CD14-positive monocyte (primary cell): ENCODE measurements at regions not wholly inside any gene's neighbourhood (a gene's known extent, or its start where the extent isn't known, plus 50 kb on each side); places are given as distances from the start of the nearest gene placed in this dataset.

Source experiments
- DNase-seq, 3 donors: peaks; one replicate each; pipeline ENCODE4 v3.0.0-alpha.2; 2011 to 2022
- H2AFZ ChIP-seq: 2 replicates; pipeline ENCODE4 v1.6.0; 2012; ENCODE audit warnings: mild to moderate bottlenecking, low read depth, low read length, inconsistent platforms; ENCODE audit not compliant: insufficient read depth, poor library complexity, severe bottlenecking
- H3K27ac ChIP-seq, 2 donors: 1 replicate in 1 of 2; 2 replicates in 1 of 2; pipeline ENCODE4 v1.5.1; 2012 to 2013; ENCODE audit warnings: low read length in 2 of 2, control low read depth in 1 of 2, inconsistent platforms in 1 of 2, low read depth in 1 of 2, mild to moderate bottlenecking in 1 of 2
- H3K27me3 ChIP-seq, 2 donors: one replicate each; pipeline versions ENCODE4 v1.6.0 to v1.6.1; 2011 to 2013; ENCODE audit warnings: low read length in 2 of 2; ENCODE audit not compliant: control insufficient read depth in 2 of 2, insufficient read depth in 2 of 2
- H3K36me3 ChIP-seq, 2 donors: replicated peaks in 1 of 2; 1 replicate in 1 of 2; 2 replicates in 1 of 2; pipeline versions ENCODE4 v1.5.1 to v1.6.1; 2012 to 2013; ENCODE audit warnings: low read length in 2 of 2, control low read depth in 1 of 2, inconsistent platforms in 1 of 2, mild to moderate bottlenecking in 1 of 2; ENCODE audit not compliant: insufficient read depth in 2 of 2, control insufficient read depth in 1 of 2
- H3K4me1 ChIP-seq, 2 donors: 1 replicate in 1 of 2; 2 replicates in 1 of 2; pipeline versions ENCODE4 v1.5.1 to v1.6.1; 2012 to 2013; ENCODE audit warnings: low read length in 2 of 2, control low read depth in 1 of 2, inconsistent platforms in 1 of 2, mild to moderate bottlenecking in 1 of 2, moderate library complexity in 1 of 2; ENCODE audit not compliant: insufficient read depth in 2 of 2, control insufficient read depth in 1 of 2
- H3K4me2 ChIP-seq: replicated peaks from 2 replicates; pipeline ENCODE3; 2012; ENCODE audit warnings: low read length, moderate library complexity, mild to moderate bottlenecking; ENCODE audit not compliant: poor library complexity, severe bottlenecking; ENCODE audit errors: extremely low read depth
- H3K4me3 ChIP-seq, 3 experiments: fragments of 200-600 bp in 1 of 3; sonication (generic) in 1 of 3; replicated peaks in 1 of 3; 1 replicate in 2 of 3; 2 replicates in 1 of 3; pipeline ENCODE4 v1.5.1; 2011 to 2013; ENCODE audit warnings: low read length in 3 of 3, mild to moderate bottlenecking in 3 of 3, control low read depth in 2 of 3, low read depth in 2 of 3, inconsistent platforms in 1 of 3, moderate library complexity in 1 of 3
- H3K79me2 ChIP-seq: 2 replicates; pipeline ENCODE4 v1.6.0; 2012; ENCODE audit warnings: mild to moderate bottlenecking, control low read depth, inconsistent platforms, low read length, moderate library complexity; ENCODE audit not compliant: insufficient read depth
- H3K9ac ChIP-seq: 2 replicates; pipeline ENCODE4 v1.6.0; 2017; ENCODE audit warnings: low read length, mild to moderate bottlenecking; ENCODE audit not compliant: insufficient read depth, poor library complexity, severe bottlenecking
- H3K9me3 ChIP-seq, 2 donors: replicated peaks in 1 of 2; 1 replicate in 1 of 2; 2 replicates in 1 of 2; pipeline versions ENCODE4 v1.5.1 to v1.6.1; 2012 to 2013; ENCODE audit warnings: low read length in 2 of 2, control low read depth in 1 of 2; ENCODE audit not compliant: control insufficient read depth in 1 of 2, insufficient read depth in 1 of 2
- H4K20me1 ChIP-seq: 2 replicates; pipeline ENCODE4 v1.6.0; 2012; ENCODE audit warnings: mild to moderate bottlenecking, low read length, control low read depth, moderate library complexity; ENCODE audit not compliant: insufficient read depth
- H3K27ac Mint-ChIP-seq, 7 donors: one replicate each; pipeline ENCODE4 v1.8.0; 2020; ENCODE audit warnings: mild to moderate bottlenecking in 7 of 7, mixed read lengths in 7 of 7, moderate library complexity in 6 of 7, inconsistent platforms in 2 of 7
- H3K27me3 Mint-ChIP-seq, 3 donors: one replicate each; pipeline ENCODE4 v1.8.0; 2021 to 2022; ENCODE audit warnings: low read depth in 3 of 3, mild to moderate bottlenecking in 3 of 3, mixed read lengths in 3 of 3, moderate library complexity in 3 of 3, inconsistent platforms in 1 of 3
- H3K36me3 Mint-ChIP-seq, 2 donors: one replicate each; pipeline ENCODE4 v1.8.0; 2020; ENCODE audit warnings: mixed read lengths in 2 of 2, inconsistent platforms in 1 of 2, mild to moderate bottlenecking in 1 of 2
- H3K4me1 Mint-ChIP-seq: one replicate; pipeline ENCODE4 v1.8.0; 2020; ENCODE audit warnings: mild to moderate bottlenecking, mixed read lengths
- H3K4me3 Mint-ChIP-seq, 2 donors: one replicate each; pipeline ENCODE4 v1.8.0; 2020; ENCODE audit warnings: mild to moderate bottlenecking in 2 of 2, mixed read lengths in 2 of 2, moderate library complexity in 1 of 2
- H3K9me3 Mint-ChIP-seq, 7 donors: one replicate each; pipeline ENCODE4 v1.8.0; 2020 to 2022; ENCODE audit warnings: mixed read lengths in 7 of 7, mild to moderate bottlenecking in 6 of 7, moderate library complexity in 6 of 7, inconsistent platforms in 2 of 7
- WGBS: methylation state at CpG from one replicate; pipeline ENCODE4 v1.1.5; 2013; ENCODE audit warnings: missing lambda C conversion rate; ENCODE audit not compliant: insufficient coverage; 5-methylcytosine and 5-hydroxymethylcytosine counted together
- intact Hi-C, 2 donors: fragments of 100-400 bp; cut with micrococcal nuclease; formaldehyde crosslinking; loops; one replicate each; pipeline versions ENCODE4 v1.15.0 to v1.15.1; 2023
- TF ChIP-seq, protein P1 (sequence below): fragments of 200-600 bp; IDR thresholded peaks from one replicate; pipeline ENCODE4 v1.8.0; 2022; ENCODE audit warnings: antibody characterized with exemption, mild to moderate bottlenecking

DNA sequence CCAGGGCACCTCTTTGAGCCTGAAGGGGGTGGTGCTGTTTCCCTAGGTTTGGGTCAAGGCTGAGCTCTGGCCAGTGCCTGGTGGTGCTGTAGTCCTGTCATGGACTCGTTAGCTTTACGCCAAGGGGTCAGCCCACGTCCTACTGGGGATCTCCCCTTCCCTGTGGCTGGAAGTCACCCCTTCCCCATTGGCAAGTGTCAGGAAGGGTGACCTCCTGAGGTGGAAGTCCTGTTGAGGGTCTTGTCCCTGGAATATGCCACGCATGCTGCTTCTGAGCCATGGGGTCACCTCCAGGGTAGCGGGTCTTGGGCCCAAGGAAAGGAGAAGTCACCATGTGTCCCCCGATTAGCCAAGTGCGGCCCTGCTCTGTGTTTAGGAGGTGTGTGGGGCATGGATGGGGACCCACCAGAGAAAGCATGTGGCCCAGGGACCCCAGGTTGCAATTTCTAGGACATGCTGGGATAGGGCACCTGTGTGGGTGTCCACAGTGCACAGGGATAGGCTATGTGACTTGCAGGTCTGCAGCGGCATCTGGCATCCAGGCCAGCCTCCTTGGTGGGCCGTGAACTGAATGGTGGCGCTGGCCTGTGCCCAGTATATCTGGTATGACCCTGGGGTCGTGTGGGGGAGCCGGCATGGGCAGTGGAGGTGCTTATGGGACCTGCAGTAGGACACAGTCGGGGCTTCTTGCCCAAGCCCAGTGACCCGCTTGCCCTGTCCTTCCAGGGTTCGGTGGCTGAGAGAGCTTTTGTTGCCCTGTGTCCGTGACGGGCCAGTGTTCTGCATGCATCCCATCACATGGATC is 226.7 kb downstream of the SNRPN start:
- Mint-ChIP-seq H3K36me3 (no peaks in the 10 kb centered on the region), H3K4me3 (no peak overlapping the region), H3K9me3 (peaks cover 65 to 100% (median 95%) of the 10 kb centered on the region in 7 donors), H3K27me3 (peaks cover 0 to 3% (median 0%) of the 10 kb centered on the region in 3 donors), H3K27ac (no peak overlapping the region), H3K4me1 (no peaks in the 10 kb centered on the region)
- 89% methylated on average over 12 of the region's 17 CpGs for WGBS
- no peak overlapping the region for H3K4me3 ChIP-seq
- TF ChIP-seq, protein P1, sequence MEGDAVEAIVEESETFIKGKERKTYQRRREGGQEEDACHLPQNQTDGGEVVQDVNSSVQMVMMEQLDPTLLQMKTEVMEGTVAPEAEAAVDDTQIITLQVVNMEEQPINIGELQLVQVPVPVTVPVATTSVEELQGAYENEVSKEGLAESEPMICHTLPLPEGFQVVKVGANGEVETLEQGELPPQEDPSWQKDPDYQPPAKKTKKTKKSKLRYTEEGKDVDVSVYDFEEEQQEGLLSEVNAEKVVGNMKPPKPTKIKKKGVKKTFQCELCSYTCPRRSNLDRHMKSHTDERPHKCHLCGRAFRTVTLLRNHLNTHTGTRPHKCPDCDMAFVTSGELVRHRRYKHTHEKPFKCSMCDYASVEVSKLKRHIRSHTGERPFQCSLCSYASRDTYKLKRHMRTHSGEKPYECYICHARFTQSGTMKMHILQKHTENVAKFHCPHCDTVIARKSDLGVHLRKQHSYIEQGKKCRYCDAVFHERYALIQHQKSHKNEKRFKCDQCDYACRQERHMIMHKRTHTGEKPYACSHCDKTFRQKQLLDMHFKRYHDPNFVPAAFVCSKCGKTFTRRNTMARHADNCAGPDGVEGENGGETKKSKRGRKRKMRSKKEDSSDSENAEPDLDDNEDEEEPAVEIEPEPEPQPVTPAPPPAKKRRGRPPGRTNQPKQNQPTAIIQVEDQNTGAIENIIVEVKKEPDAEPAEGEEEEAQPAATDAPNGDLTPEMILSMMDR = no peak
- intact Hi-C loops = no loop called here
- no peak overlapping the region for H3K27ac ChIP-seq
- peaks cover 99 to 100% of the 10 kb centered on the region in 2 donors for H3K9me3 ChIP-seq
- no peaks in the 10 kb centered on the region for H3K27me3 ChIP-seq
- H3K9ac ChIP-seq = no peak overlapping the region
- H4K20me1 ChIP-seq = no peaks in the 10 kb centered on the region
- H3K79me2 ChIP-seq = no peaks in the 10 kb centered on the region
- no peaks in the 10 kb centered on the region for H3K36me3 ChIP-seq
- H2AFZ ChIP-seq = no peak overlapping the region
- DNase-seq = no peak
- no peaks in the 10 kb centered on the region for H3K4me1 ChIP-seq
- no peak overlapping the region for H3K4me2 ChIP-seq

GRCh38 chr15:25182098-25182478 is 227.3 kb downstream of the SNRPN start:
- no peak overlapping the region for H3K27ac Mint-ChIP-seq

More at GRCh38 chr15:25182098-25182478, 227.3 kb downstream of the SNRPN start:
- Histone ChIP-seq H4K20me1 (no peaks in the 10 kb centered on the region), H3K79me2 (no peaks in the 10 kb centered on the region), H3K27me3 (no peaks in the 10 kb centered on the region), H2AFZ (no peak overlapping the region), H3K4me1 (no peaks in the 10 kb centered on the region), H3K36me3 (no peaks in the 10 kb centered on the region), H3K4me3 (no peak overlapping the region), H3K9me3 (peaks cover 99 to 100% of the 10 kb centered on the region in 2 donors), H3K9ac (no peak overlapping the region), H3K4me2 (no peak overlapping the region), H3K27ac (no peak overlapping the region)
- Mint-ChIP-seq H3K27me3 (peaks cover 0 to 1% (median 0%) of the 10 kb centered on the region in 3 donors), H3K4me3 (no peak overlapping the region), H3K36me3 (no peaks in the 10 kb centered on the region), H3K4me1 (no peaks in the 10 kb centered on the region), H3K9me3 (peaks cover 66 to 100% (median 95%) of the 10 kb centered on the region in 7 donors)
- DNase-seq = no peak
- intact Hi-C loops = no loop called here
- 90% methylated on average over 6 of the region's 6 CpGs for WGBS
- TF ChIP-seq, protein P1 = no peak
